Neural crest cell (in vitro differentiated cells): ENCODE measurements at regions not wholly inside any gene's neighbourhood (a gene's known extent, or its start where the extent isn't known, plus 50 kb on each side); places are given as distances from the start of the nearest gene placed in this dataset.

ENCODE experiments used
- DNase-seq: peaks from one replicate; pipeline ENCODE4 v3.0.0; 2021; ENCODE audit warnings: low read depth, mixed read lengths, low spot score
- H3K27ac Mint-ChIP-seq: one replicate; pipeline ENCODE4 v1.8.0; 2021; ENCODE audit warnings: mild to moderate bottlenecking, mixed read lengths; ENCODE audit not compliant: unreplicated experiment
- H3K27me3 Mint-ChIP-seq: 2 replicates; pipeline ENCODE4 v1.8.0; 2021; ENCODE audit warnings: low read depth, mild to moderate bottlenecking, mixed read lengths
- H3K36me3 Mint-ChIP-seq: 2 replicates; pipeline ENCODE4 v1.8.0; 2021; ENCODE audit warnings: low read depth, mild to moderate bottlenecking, mixed read lengths
- H3K4me1 Mint-ChIP-seq: 2 replicates; pipeline ENCODE4 v1.8.0; 2021; ENCODE audit warnings: mixed read lengths
- H3K4me3 Mint-ChIP-seq: one replicate; pipeline ENCODE4 v1.8.0; 2021; ENCODE audit warnings: mild to moderate bottlenecking, mixed read lengths
- H3K9me3 Mint-ChIP-seq: 2 replicates; pipeline ENCODE4 v1.8.0; 2021; ENCODE audit warnings: mixed read lengths
- CTCF ChIP-seq: fragments of 200-600 bp; sonication (generic); conservative IDR thresholded peaks from 2 replicates; pipeline ENCODE4 v1.5.0; 2021; ENCODE audit warnings: antibody characterized with exemption, mild to moderate bottlenecking

- peaks cover 2% of the 10 kb centered on the region for H3K36me3 Mint-ChIP-seq
- no peak overlapping the region for H3K27ac Mint-ChIP-seq
- H3K4me1 Mint-ChIP-seq = no peaks in the 10 kb centered on the region
- peaks cover 5% of the 10 kb centered on the region for H3K9me3 Mint-ChIP-seq
- no peaks in the 10 kb centered on the region for H3K27me3 Mint-ChIP-seq
- H3K4me3 Mint-ChIP-seq = no peak overlapping the region
- no peak for TF ChIP-seq CTCF
- no peak for DNase-seq
These were observed 981.8 kb downstream of the SLITRK1 start for GRCh38 chr13:82900453-82900852.

- H3K27me3 Mint-ChIP-seq = no peaks in the 10 kb centered on the region
- DNase-seq = no peak
- H3K36me3 Mint-ChIP-seq = peaks cover 2% of the 10 kb centered on the region
- no peak overlapping the region for H3K4me3 Mint-ChIP-seq
- no peaks in the 10 kb centered on the region for H3K4me1 Mint-ChIP-seq
- H3K9me3 Mint-ChIP-seq = peaks cover 5% of the 10 kb centered on the region
- no peak overlapping the region for H3K27ac Mint-ChIP-seq
- no peak for TF ChIP-seq CTCF
These were observed 983.7 kb downstream of the SLITRK1 start for GRCh38 chr13:82898586-82898985.

GRCh38 chr13:82879921-82880320, 1002.4 kb downstream of the SLITRK1 start:
- H3K27ac Mint-ChIP-seq = peak overlapping the region; percentile 83
- no peaks in the 10 kb centered on the region for H3K27me3 Mint-ChIP-seq
- H3K4me1 Mint-ChIP-seq = peaks cover 29% of the 10 kb centered on the region
- peak overlapping the region; percentile 43 for H3K4me3 Mint-ChIP-seq
- peaks cover 7% of the 10 kb centered on the region for H3K36me3 Mint-ChIP-seq
- DNase-seq = no peak
- peaks cover 10% of the 10 kb centered on the region for H3K9me3 Mint-ChIP-seq
- no peak for TF ChIP-seq CTCF

- H3K9me3 Mint-ChIP-seq = peaks cover 15% of the 10 kb centered on the region
- peaks cover 29% of the 10 kb centered on the region for H3K4me1 Mint-ChIP-seq
- H3K27ac Mint-ChIP-seq = no peak overlapping the region
- H3K27me3 Mint-ChIP-seq = no peaks in the 10 kb centered on the region
- no peak for DNase-seq
- H3K4me3 Mint-ChIP-seq = no peak overlapping the region
- no peak for TF ChIP-seq CTCF
- peaks cover 10% of the 10 kb centered on the region for H3K36me3 Mint-ChIP-seq
These were observed 1003.7 kb downstream of the SLITRK1 start for GRCh38 chr13:82878536-82878935.

GRCh38 chr13:82867284-82867683, 1015.0 kb downstream of the SLITRK1 start:
- TF ChIP-seq CTCF = no peak
- DNase-seq = no peak
- peaks cover 3% of the 10 kb centered on the region for H3K4me1 Mint-ChIP-seq
- peaks cover 8% of the 10 kb centered on the region for H3K9me3 Mint-ChIP-seq
- H3K36me3 Mint-ChIP-seq = peaks cover 5% of the 10 kb centered on the region
- no peak overlapping the region for H3K27ac Mint-ChIP-seq
- H3K4me3 Mint-ChIP-seq = no peak overlapping the region
- H3K27me3 Mint-ChIP-seq = no peaks in the 10 kb centered on the region

- DNase-seq = no peak
- peaks cover 2% of the 10 kb centered on the region for H3K9me3 Mint-ChIP-seq
- no peak for TF ChIP-seq CTCF
- H3K27me3 Mint-ChIP-seq = no peaks in the 10 kb centered on the region
- peaks cover 3% of the 10 kb centered on the region for H3K36me3 Mint-ChIP-seq
- H3K4me1 Mint-ChIP-seq = no peaks in the 10 kb centered on the region
- no peak overlapping the region for H3K27ac Mint-ChIP-seq
- no peak overlapping the region for H3K4me3 Mint-ChIP-seq
These were observed 1031.6 kb downstream of the SLITRK1 start for GRCh38 chr13:82850644-82851043.
